Stimulated activated CD4-positive, alpha-beta T cell treated with anti-CD3 and anti-CD28 coated beads, Interleukin-12 subunit alpha, Interleukin-12 subunit beta, amount 100 ng/mL, for 48 hours (primary cell): ENCODE measurements at regions not wholly inside any gene's neighbourhood (a gene's known extent, or its start where the extent isn't known, plus 50 kb on each side); places are given as distances from the start of the nearest gene placed in this dataset.

ENCODE experiments used
- DNase-seq, 3 donors: peaks; one replicate each; pipeline ENCODE4 v3.0.0-alpha.2; 2020; ENCODE audit warnings: low read depth in 2 of 3, low spot score in 1 of 3

DNA sequence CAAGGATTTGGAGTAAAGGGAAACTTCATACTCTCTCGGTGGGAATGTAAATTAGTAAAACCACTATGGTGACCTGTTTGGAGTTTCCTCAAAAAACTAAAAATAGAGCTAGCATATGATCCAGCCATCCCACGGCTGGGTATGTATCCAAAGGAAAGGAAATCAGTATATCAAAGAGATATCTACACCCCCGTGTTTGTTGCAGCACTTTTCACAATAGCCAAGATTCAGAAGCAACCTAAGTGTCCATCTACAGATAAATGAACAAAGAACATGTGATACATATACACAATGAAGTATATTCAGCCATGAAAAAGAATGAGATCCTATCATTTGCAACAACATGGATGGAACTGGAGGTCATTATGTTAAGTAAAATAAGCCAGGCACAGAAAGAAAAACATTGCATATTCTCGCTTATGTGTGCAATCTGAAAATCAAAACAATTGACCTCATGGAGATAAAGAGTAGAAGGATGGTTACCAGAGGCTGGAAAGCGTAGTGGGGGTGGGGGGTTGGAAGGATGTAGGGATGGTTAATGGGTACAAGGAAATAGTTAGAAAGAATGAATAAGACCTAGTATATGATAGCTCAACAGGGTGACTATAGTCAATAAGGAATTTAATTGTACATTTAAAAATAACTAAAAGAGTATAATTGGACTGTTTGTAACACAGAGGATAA lies 468.0 kb downstream of the BCAT1 start:
- no peak for DNase-seq

DNA sequence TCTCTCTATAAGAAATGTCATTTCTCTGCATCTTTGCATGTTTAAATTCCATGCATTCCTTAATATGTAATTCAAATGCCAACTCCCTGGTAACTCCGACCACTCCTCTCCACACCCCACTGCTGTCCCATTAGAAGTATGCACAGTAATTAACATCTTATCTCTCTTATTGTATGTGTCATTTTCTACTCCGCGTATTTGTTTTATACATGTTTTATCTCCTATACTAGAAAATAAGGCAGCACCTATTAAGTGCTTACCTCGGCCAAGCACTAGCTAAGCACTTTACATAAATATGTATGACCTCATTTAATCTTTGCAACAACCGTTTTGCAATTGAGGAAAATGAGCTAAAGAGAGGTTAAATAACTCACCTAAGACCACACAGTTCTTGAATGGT lies 469.8 kb downstream of the BCAT1 start:
- DNase-seq, result no peak

GRCh38 chr12:24478254-24478653 lies 470.6 kb downstream of the BCAT1 start:
- DNase-seq, result no peak

GRCh38 chr12:24476310-24476709 lies 472.6 kb downstream of the BCAT1 start:
- no peak for DNase-seq

- DNase-seq, result no peak
These were observed 473.6 kb downstream of the BCAT1 start for GRCh38 chr12:24475337-24475736.

DNA sequence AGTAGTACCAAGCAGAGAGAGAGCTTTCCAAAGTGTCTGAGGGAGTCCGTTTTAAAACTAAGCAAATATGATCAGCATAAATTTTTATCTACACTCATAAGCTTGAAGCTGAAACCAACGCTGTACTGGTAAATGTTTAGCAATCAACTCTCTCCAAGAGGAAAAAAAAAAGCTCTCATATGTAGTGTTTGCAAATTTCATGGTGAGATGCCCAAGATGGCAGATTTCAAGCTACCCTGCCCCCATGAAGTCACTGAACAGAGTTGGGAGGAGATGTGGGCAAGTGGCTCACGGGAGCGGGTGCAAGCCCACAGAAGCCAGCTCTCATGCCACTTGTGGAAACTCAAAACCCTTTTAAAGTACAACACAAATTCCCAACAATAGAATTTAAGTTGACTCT lies 475.8 kb downstream of the BCAT1 start:
- DNase-seq, result no peak

- no peak for DNase-seq
These were observed 478.9 kb downstream of the BCAT1 start for GRCh38 chr12:24470050-24470449.

- DNase-seq, result no peak
These were observed 479.8 kb downstream of the BCAT1 start for GRCh38 chr12:24469089-24469488.

GRCh38 chr12:24467226-24467625 lies 481.7 kb downstream of the BCAT1 start:
- no peak for DNase-seq

GRCh38 chr12:24463375-24463774 lies 485.5 kb downstream of the BCAT1 start:
- no peak for DNase-seq

DNA sequence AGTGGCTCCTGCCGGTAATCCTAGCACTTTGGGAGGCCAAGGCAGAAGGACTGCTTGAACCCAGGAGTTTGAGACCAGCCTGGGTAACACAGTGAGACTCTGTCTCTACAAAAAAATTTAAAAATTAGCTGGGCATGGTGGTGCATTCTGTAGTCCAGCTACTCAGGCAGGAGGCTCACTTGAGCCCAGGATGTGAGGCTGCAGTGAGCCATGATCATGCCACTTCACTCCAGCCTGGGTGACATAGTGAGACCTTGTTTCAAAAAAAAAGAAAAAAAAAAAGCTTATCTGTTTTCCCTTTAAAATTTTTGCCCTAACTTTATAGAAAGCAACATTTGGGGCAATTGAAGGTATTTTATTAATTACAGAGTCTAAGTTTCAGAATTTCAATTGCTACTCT lies 486.0 kb downstream of the BCAT1 start:
- DNase-seq, result no peak

DNA sequence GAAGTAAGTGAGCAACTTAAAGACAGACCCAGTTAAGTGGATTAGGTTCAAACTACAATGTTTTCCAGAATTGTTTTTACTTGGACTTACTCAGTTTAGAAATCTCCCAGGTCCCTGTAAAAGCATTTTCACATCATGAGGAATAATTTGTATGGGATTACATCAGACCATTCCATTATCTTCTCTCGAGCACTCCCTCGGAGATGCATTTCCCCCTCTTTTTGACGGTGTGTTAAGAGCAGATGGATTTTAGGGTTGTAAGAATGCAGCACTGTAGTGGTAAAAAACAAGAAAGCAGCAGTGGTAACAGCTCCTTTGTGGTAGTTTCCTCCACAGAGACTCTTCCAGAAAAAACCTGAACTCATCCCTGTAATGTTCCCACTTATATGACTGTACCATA lies 488.4 kb downstream of the BCAT1 start:
- DNase-seq, result no peak

- no peak for DNase-seq
These were observed 488.8 kb downstream of the BCAT1 start for GRCh38 chr12:24460099-24460498.

GRCh38 chr12:24455811-24456210 lies 493.1 kb downstream of the BCAT1 start:
- DNase-seq, result no peak

GRCh38 chr12:24447678-24448077 lies 498.2 kb upstream of the SOX5 start:
- no peak for DNase-seq

DNA sequence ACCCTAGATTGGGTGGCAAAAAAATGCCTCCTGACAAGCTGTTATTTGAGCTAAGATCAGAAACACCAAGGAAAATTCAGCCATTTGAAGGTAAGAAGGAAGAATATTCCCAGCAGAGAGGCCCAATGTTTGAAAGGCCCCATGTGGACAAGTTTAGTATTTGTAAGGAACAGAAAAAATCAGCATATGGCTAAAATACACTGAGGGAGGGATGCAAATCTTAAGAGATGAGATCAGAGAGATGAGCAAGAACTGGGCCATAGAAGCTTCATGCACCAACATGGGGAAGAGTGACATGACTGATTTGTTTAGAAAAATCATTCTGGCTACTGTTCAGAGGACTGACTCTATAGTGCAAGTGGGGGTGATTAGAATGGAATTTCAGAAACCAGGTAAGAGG lies 496.8 kb upstream of the SOX5 start:
- DNase-seq, result no peak

GRCh38 chr12:24444634-24445033 lies 495.2 kb upstream of the SOX5 start:
- no peak for DNase-seq

DNA sequence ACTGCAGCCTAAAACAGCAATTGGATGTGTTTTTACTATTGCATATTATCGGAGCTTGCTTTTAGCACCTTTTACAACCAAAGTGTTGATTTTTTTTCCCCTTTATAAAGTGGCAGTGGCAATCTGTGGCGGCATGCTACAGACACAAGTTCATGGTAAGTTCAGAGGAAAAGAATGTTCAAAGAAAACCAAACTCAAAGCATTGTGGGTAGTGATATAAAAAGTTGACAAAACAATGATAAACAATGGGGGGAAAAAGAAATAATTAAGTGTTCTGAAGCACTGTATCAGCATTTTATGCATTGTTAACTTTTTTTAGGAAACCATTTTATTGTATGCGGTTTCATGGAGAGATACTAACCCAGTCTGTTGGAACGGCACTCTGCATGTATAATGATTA lies 492.0 kb upstream of the SOX5 start:
- DNase-seq, result no peak

GRCh38 chr12:24436667-24437066 lies 487.2 kb upstream of the SOX5 start:
- DNase-seq, result no peak

- no peak for DNase-seq
These were observed 482.4 kb upstream of the SOX5 start for GRCh38 chr12:24431872-24432271.

DNA sequence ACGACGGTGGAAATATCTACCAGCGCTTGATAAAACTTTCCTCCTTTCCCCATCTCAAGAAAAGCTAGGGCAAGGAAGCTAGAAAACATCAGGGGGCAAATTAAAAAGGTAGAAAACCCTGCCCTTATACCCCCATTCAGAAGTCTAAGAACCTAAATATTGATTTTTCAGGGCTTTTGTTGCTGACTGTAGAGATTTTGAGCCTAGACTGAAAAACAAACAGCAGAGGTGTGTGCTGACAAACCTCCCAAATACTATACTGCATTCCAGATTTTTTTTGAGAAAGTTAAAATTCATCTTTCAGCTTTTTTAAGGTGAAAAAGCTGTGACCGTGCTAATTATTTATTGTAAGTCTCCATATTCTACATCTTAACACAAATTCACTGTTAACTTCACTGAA lies 478.3 kb upstream of the SOX5 start:
- no peak for DNase-seq

DNA sequence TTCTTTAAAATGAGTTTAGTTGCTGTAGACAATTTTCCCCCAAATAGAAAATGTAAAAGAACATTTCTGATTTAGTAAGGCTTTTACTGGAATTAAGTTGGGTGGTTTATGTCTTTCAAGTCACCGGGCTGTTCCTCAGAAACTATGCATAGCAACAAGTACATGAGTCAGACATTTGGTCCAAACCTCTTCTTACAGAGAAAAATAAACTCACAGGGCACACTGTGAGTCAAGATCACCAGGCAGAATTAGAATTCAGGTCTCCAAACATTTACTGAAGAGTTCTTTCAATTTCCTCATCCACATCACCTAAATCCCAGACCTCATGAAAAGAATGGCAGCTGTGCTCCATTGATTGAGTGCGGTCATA lies 476.1 kb upstream of the SOX5 start:
- DNase-seq, result no peak

DNA sequence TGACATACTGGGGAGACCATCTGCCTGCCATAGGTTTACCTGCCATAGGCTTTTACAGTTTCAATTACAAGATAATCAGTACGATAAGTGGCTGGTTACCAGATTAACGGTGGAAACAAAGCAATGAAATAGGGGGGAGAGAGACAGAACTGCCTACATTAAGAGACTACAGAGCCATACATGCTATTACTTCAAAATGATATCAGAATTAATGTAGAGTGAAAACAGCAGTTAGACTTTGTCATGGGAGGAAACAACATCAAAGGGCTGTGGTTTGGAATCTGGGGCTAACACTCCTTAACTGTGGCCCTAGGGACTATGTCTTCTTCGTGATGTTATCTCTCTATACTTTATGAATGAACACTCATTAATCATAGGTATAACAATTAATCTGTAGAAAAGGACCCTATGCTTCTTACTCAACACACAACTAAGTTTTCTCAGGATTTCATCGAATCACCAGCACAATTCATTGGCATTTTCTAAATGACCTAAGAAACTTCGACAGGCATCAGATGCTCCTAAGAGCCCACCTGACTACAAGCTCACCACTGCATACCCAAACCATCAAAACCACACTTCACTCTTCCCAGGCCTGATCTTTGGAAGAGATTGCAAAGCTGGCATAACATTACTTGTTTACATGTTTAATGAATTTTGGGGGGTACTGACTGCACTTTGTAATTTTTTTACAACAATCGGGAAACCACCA lies 475.6 kb upstream of the SOX5 start:
- no peak for DNase-seq
